ENCODE measurements at regions not wholly inside any gene's neighbourhood (a gene's known extent, or its start where the extent isn't known, plus 50 kb on each side); places are given as distances from the start of the nearest gene placed in this dataset.
"Not testable (repeated sequence)": the region's sequence is repeated elsewhere in the genome, so short reads cannot be mapped to it uniquely, and the experiment has no call there.

DNA sequence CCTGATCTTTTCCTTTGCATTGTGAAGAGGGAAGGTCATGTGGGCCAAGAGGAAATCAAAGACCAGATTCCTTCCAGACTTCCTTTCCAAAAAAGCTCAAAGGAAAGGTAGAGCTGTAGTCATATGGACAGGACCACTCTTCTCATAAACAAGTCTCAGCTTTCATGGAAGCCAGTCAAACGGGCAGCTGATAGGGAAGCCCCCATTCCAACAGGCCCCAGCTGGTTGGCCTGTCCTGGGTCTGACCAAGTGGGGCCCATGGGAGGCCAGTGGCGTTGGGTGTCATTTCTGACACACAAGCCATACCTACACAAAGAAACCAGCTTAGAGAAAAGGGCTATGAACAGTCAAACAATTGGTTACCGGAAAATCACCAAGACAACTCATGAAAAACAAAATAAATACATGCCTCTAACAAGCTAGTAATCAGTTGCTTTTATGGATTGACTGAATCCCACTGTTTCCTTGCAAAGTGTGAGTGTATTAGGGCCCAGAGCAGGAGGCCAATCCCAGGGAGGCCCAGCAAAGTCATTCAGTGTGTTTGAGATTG is 149.6 kb upstream of the MAMLD1 start:
- no peak for DNase-seq (ENCODE audit: low read depth)

DNA sequence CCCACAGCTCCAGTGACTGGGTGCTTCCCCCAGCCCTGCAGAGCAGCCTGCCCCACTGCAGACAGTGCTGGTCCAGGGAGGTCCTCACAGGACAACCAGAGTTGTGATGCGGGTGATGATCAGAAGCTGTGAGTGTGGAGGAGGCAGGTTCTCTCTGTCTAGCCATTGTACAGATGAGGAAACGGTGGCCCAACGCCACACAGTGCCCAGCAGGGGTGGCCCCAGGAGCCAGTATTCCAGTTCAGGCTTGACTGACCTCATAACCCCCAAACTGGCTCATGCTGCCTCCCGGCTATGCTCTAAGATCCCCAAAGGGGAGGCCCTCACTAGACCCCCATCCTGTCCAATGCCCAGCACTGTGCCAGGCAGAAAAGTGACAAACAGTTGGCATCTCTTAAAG is 147.1 kb upstream of the MAMLD1 start:
- DNase-seq (ENCODE audit: low read depth): not testable (repeated sequence)

DNA sequence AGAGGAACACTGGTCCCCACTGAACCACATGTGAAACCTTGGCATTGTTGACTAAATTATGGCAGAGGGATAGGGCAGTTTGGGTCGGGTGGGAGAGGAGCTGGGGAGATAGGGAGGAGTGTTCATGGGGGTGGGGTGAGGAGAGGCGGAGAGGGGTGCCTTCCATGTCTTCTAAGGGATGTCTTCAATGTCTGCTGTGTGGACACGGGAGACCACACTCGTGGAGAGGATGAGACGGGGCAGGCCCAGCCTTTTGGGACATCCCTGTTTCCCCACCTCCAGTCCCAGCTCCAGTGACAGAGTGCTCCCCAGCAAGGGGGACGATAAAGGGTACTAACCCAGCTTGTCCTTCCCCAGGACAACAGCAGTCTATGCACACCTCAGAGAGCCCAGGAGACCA is 146.4 kb upstream of the MAMLD1 start:
- no peak for DNase-seq (ENCODE audit: low read depth)

DNA sequence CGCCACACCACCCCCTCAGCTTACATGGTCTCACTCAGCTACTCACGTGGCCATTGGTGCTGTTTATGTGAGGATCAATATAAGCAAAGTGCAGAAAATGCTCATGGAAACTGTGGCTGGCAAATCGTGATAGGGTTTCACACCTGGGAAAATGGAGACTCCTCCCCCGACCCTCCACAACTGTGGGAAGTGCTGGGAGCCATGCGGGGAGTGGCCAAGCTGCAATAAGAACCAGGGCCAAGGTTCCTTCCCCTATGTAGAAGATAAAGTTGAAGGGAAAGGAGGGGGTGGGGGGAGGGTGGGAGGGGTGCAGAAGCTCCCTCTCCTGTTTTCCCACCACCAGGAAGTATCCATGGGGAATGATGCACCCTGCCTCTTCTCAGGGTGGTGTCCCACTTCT is 145.5 kb upstream of the MAMLD1 start:
- DNase-seq (ENCODE audit: low read depth): no peak

DNA sequence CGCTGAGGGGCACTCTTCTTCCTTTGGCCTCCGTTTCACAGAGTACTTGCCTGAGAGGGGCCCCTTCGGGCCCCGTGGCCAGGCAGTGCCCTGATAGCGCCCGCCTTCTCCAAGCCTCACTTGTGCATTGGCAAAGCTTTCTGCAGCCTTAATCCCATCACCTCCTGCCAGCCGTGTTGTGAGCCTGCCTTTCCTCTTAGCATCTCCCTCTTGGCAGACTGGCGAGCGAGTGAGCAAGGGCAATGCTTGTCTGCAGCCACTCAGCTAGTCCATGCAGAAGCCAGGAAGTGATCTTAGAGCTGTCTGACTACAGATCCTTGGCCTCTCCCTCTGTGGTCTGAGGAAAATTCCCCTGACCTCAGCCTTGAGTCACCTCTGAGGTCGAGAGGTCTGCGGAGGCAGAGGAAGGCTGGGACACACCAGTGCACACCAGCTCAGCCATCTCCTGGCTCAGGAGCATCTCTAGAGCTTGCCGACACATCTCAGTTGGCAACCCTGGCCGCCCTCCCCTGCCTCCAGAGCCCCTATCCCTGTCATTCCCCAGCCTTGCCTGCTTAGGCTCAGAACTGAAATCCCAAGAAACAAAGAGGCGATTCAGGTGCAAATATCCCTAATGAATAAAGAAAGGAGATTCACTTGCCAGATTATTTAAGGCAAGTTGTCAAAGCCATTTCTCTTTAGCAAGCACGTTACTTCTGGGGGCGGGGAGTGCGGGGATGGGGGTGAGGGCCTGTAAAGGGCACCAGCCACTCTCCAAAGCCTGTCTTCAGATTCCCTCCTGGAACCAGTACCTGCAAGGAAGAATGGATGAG is 143.5 kb upstream of the MAMLD1 start:
- no peak for DNase-seq (ENCODE audit: low read depth)

DNA sequence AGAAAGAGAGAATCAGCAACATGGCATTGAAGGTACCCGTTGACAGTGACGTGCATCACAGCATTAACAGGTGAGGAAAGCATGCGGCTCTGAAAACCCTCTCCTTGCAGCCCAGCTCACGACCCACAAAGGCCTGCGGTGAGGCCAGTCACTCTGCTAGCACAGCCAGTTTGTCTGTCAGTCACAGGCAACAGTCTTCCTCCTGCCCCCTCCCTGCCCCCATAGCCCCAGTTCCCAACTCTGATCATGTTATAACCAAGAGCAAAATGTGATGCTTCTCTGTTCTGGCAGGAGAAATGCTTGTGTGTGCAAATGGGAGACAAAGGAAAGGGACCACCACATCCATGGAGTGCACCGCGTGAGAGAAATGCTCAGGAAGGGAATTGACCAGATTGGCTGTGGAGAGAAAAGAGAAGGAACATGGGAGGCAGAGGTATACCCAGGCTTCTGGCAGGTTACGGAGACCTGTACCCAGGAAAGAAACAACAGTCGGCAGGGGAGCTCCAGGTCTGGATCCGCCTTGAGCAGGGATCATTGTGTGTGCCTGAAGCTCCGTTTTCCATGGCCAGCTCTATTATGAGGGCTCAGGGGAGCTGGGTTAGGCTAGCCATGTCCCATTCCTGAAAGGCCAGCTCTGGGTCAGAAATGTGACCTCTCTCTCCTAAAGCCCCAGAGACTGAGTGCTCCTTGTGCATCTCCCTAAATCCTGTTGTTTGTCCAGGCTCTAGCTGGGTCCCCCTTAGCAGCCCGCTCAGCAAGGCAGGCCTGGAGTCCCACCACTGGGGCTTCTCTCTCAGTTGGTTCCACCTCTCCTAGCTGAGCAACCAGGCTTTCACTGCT is 139.7 kb upstream of the MAMLD1 start:
- no peak for DNase-seq (ENCODE audit: low read depth)

DNA sequence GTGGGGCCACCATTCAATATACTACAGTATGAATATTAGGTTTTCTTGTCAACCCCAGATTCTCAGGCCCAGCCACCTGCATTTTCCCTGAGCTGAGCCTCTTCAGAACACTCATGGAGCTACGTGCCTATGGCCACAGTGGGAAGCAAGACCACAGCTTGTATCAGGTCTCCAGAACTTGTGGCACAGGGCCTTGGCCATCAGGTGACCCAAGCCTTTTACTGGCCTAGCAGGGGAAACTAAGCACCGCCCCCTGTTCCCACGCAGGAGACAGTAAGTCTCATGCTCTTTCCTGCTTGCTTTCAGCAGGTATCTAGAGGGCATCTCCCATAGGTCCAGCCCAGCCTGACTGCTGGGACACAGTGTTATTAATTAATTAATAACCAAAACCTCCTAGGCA is 138.4 kb upstream of the MAMLD1 start:
- no peak for DNase-seq (ENCODE audit: low read depth)

DNA sequence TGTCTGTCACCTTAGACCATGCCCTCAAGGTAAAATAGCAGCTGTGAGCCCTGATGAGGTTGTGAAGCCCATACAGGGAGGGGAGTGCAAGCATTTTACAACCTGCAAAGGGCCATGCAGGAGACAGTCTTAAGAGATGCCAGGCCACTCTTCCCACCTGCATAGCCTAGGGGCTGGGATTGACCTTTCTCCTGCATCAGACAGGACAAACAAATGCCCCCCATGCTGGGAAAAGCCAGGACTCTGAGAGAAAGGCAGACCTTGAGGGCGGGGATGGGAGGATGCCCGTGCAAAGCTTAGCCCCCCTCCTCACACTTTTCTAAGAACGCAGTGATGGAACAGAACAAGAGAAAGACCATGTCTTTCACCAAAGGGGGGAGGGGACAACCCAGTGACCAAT is 137.9 kb upstream of the MAMLD1 start:
- no peak for DNase-seq (ENCODE audit: low read depth)

DNA sequence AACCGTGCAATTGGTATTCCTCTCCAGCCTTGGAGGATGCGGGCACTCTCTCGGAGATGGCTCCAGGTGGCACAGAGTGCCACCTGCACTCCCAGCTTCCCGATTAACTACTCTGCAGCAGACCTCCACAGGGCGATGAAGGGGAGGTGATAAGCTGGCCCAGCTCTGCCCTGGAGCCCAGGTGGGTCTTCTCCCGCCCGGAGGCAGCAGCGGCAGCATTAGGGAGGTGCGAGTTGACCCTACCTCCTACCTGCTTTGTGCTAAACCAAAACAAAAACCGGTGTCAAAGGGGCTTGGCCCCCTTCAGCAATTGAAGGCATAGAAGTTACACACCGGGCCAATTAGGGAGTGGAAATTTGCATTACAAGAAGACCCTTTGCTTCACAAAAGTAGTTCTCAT is 137.4 kb upstream of the MAMLD1 start:
- DNase-seq (ENCODE audit: low read depth): no peak

DNA sequence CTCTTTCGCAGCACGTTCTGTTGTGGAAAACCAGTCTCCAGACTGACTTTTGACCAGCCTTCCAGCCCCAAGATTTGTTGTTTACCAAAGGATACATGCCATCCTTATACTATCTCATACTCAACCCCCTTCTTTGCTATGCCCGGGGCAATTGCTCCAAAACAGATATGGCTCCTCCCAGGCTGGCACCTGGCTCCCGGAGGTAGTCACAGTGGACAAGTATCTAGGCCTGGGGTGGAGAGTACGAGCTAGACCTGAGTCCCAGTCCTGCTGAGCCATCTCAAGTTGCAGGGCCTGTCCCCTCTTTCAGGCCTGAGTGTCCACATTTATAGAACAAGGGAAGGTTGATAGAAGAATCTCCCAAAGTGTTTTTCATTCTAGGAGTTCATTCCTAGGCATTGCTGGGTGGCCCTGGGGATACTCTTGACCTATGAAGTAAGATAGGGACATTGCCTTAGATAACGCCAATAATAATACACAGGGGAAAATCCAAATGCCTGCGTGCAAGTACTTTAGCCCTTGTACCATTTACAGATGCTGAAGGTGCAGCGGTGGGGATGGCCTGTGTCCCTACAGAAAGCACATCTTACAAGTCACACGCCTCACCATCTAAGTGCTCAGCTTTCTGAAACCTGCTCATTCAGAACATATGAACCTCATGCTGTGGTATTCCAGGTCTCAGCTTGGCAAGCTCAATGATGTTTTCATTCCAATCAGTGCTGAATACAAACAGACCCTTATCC is 136.7 kb upstream of the MAMLD1 start:
- DNase-seq (ENCODE audit: low read depth): no peak

DNA sequence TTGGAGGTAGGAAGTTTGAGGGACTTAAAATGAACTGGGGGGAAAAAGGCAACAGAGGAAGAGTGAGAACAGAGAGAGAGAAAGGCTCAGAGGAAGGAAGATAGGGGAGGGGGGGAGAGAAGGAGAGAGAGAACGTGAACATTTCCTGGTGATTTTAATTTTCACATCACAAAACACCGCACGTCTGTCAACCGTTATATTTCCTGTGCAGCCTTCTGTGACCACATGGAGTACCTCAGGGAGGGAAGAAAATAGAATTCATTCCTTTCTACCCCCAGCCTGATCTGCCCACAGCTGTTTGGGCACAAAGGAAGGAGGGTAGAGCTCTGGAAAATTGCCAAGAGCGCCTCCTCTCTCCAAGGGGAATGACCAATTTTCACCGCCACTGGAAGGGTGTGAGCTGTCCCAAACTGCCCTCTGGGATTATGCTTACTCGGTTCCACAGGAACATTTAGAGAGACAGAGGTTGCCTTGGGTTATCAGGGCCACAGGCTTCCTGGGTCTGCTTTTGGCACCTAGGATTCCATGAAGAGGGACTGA is 135.7 kb upstream of the MAMLD1 start:
- DNase-seq (ENCODE audit: low read depth): no peak

DNA sequence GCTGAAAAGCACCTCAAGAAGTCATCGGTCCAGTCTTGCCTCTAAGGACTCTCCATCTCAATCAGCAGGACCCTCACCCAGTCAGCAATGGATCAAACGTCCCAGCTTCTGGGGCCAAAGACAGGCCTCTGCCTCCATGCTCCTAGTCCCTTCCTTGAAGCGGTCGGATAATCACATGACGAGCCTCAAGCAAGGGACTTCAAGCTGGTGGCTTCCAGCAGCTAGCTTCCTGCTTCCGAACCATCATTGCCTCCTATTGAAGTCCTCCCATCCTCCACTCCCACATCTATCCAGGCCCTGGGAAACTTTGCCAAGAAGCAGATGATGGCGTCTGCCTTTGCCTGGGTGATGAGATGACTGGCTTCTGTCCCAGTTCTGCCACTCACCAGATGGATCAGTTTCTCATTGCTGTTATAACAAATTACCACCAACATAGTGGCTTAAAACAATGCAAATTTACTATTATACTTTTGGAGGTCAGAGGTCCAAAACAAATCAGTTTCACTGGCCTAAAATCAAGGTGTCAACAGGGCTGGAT is 135.2 kb upstream of the MAMLD1 start:
- DNase-seq (ENCODE audit: low read depth): no peak

DNA sequence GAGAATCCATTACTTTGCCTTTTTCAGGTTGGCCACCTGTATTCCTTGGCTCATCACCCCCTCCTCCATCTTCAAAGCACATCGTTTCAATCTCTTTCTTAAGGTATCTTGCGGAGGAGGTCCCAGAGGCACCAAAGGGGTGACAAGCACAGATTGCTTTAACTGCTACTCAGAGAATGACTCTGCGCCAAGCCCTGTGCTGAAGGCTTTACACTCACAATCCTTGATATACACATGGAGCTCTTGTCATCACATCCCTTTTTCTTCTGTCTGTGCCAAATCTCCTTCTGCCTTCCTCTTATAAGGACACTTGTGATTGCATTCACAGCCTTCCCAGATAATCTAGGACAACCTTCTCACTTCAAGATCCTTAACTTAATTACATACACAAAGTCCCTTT is 134.7 kb upstream of the MAMLD1 start:
- no peak for DNase-seq (ENCODE audit: low read depth)

DNA sequence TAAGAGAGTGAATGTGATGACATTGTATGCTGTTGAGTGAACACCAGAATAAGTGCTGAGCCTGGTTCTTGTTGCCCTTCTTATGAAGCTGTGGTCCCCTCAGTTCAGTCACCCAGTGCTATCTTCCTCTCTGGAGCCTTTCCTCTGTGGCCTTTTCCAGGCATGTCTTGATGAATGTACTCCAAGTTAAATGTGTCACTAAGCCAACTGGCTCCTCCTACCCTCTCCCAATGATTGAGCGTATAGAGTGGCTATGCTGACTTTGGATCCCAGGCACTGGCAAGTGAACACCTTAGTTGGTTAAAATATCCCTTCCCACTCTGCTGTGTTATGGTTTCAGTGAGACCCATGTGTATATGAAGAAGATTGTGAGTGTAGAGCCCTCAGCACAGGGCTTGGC is 134.1 kb upstream of the MAMLD1 start:
- DNase-seq (ENCODE audit: low read depth): no peak

DNA sequence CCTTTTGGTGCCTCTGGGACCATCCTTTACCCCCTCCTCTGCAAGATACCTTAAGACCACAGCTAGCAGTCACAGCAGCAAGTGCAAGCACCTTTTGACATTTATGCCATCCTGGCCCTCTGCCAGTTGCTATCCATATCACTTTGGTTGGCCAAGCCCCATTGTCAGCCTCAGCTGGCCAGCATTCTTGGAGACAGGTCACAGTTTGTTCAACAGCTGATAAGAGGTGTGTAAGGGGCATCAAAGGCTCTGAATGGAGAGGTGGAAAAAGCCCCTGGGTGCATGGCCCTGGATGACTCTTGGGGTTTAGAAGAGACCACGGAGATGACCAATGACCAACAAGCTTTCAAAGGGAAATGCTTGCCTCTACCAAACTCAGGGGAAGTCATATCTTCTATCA is 133.6 kb upstream of the MAMLD1 start:
- no peak for DNase-seq (ENCODE audit: low read depth)

DNA sequence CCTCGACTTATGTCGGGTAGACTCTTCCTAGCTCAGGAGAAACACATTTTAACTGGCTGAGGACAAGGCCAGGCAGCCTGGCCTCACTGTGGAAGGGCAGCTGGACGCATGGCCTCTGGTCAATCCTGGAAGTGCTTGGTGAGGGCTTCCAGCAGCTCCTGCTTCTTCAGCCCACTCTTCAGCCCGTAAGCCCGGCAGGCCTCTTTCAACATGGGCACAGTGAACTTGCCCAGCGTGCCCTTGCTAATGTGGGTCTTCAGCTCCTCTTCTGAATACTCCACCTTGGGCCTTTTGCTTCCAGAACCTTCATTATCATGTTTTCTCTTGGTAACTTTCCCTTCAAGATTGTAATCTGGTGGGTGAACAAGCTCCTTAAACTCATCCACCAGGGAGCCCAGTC is 132.2 kb upstream of the MAMLD1 start:
- not testable (repeated sequence) for DNase-seq (ENCODE audit: low read depth)

DNA sequence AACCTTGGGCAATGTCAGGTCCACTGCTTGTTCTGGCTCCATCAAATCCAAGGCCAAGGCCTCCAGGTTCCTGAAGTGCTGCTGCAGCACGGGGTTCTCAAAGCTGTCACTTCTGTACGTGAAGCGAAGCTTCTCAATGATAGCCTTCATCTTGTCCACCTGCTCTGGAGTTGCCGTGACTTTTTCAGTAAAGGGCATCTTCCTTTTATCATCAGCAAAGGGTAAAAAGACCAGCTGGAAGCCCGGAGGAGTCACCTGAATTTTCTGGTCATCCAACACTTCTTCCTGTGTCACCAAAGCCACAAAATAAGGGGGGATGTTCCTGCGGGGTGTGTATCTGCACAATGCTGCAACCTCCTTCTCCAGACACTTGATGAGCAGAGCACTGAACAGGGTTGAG is 131.7 kb upstream of the MAMLD1 start:
- not testable (repeated sequence) for DNase-seq (ENCODE audit: low read depth)

DNA sequence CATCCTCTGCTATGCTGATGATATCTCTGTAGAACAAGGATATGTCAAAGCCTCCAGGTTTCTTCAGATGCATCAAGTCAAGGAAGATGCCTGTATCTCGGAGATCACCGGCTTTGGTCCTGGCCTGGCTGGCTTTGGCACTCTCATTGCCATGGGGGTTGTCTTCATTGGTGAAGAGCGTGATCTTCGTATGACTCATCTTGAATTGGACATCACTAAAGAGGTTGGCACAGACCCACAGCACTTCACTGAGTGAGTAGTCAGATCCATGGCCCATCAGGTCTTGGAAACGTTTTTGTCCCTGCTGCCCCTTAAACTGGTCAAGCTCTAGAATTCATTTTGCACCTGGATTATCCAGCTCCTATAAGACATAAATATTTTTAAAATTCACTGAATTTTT is 130.9 kb upstream of the MAMLD1 start:
- not testable (repeated sequence) for DNase-seq (ENCODE audit: low read depth)

DNA sequence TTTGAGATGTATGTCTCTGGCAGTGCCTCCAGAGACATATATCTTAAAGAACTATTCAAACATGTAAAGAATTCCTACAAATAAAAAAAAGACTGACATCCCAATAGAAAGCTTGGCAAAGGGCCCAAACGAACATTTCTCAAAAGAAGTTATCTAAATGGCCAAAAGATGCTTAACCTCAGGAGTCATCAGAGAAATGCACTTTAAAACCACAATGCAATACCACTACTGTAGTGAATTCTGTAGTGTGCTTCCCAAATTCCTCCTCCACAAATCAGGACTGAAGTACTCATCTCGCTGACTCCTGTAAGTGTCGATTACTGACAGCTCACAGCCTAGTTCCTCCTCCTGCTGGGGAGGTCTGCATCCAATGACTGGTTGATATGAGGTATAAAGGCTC is 129.0 kb upstream of the MAMLD1 start:
- DNase-seq (ENCODE audit: low read depth): no peak

DNA sequence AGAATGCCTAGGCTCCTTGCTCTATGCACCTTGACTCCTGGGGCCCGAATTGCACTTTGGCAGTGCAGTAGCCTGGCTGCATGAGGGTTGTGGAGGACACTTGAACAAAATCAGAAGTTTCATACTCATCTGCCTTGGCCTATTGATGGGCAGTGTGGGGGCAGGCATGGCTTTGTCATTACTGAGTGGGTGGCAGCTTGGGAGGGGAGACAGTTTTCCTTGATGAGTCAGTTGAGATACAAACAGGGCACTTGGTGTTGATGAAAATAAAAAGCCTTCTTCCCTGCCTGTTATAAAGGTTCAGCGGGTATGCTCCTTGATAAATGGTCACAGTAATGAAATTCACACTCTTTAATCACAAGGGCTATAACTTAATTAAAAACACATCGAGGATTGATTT is 126.8 kb upstream of the MAMLD1 start:
- no peak for DNase-seq (ENCODE audit: low read depth)

DNA sequence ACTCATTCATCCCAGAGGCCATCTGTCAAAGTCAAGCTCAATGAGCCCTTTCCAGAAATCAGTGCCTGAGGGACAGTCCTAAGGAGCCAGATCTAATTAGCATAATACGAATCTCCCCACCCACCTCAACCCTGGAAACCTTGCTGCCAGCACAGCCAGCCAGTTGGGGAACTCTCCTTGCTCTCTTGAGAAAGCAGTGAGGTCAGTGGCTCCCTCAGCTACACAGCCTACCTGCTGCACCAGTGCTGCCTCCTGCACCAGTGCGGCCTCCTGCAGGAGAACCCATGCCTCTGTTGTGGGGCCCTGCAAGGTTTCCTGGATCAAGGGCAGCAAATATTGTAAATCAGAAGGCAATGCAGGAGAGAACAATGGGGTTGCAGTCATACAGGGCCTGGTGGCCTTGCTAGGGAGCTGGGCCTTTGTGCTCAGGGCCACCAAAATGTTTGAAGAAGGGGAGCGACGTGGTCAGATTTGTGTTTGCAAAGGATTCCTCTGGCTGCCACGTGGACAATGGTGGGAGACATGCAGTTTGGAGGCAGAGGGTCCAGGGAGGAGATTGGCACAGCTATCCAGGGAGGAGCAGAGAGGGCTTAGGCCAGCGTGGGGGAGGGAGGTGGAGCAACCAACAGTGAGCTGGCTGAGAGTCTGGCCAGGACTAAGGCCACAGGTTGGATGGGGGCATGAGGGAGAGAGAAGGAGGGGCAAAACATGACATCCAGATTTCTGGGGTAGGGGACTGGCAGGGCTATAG is 124.3 kb upstream of the MAMLD1 start:
- DNase-seq (ENCODE audit: low read depth): no peak

All from activated T-helper 1 cell treated with Interleukin-2 at 50 U/mL for 16 hours (primary cell).